ENCODE measurements at regions not wholly inside any gene's neighbourhood (a gene's known extent, or its start where the extent isn't known, plus 50 kb on each side); places are given as distances from the start of the nearest gene placed in this dataset.

DNA sequence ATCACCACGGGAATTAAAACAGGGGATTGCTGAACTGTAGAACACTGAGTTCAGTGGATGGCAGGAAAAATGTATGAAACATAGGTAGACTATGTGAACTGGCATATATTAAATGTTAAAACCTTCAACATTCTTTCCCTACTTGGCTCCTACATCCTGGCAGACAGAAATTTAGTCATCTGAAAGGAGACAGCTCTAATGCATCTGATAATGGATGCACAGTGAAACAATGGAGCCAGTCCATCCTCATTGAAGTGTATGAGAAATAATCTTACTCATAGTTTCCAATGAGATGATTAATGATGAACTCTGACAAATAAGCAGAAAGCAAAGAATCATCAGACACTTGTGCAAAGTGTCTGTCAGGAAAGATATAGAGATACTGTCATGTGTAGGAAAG, 1629.7 kb upstream of the TMEFF2 start:
- no peak overlapping the region for H3K4me3 ChIP-seq (ENCODE audit: low read length)
- DNase-seq (ENCODE audit: low read depth): no peak
- TF ChIP-seq CTCF (conservative IDR thresholded peaks at IDR 0.05; ENCODE audit: low read length): no peak

GRCh38 chr2:193818801-193819499, 1624.2 kb upstream of the TMEFF2 start:
- no peak for TF ChIP-seq CTCF (conservative IDR thresholded peaks at IDR 0.05; ENCODE audit: low read length)
- H3K4me3 ChIP-seq (ENCODE audit: low read length): no peak overlapping the region
- DNase-seq (ENCODE audit: low read depth): no peak

- no peak overlapping the region for H3K4me3 ChIP-seq (ENCODE audit: low read length)
- no peak for TF ChIP-seq CTCF (conservative IDR thresholded peaks at IDR 0.05; ENCODE audit: low read length)
- no peak for DNase-seq (ENCODE audit: low read depth)
Measured at GRCh38 chr2:193816008-193816407, 1621.3 kb upstream of the TMEFF2 start.

GRCh38 chr2:193810533-193810932, 1615.8 kb upstream of the TMEFF2 start:
- no peak for TF ChIP-seq CTCF (conservative IDR thresholded peaks at IDR 0.05; ENCODE audit: low read length)
- no peak overlapping the region for H3K4me3 ChIP-seq (ENCODE audit: low read length)
- DNase-seq (ENCODE audit: low read depth): no peak

DNA sequence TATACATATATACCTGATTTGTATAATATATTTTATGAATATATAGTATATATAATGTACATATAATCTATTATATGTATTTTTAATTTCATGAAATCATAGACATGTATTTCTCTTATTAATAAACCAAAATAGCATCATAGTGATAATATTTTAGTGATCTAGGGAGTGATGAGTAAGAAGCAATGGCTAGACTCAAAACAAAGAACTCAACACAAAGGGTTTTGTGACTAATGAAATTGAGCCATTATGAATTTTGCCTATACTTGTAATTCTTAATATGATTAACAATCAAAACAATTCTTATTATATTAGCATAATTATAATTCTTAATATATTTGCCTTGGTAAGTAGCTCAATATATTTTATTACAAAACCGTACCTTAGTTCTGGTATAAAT, 1614.1 kb upstream of the TMEFF2 start:
- DNase-seq (ENCODE audit: low read depth): no peak
- TF ChIP-seq CTCF (conservative IDR thresholded peaks at IDR 0.05; ENCODE audit: low read length): no peak
- H3K4me3 ChIP-seq (ENCODE audit: low read length): no peak overlapping the region

- H3K4me3 ChIP-seq (ENCODE audit: low read length): no peak overlapping the region
- TF ChIP-seq CTCF (conservative IDR thresholded peaks at IDR 0.05; ENCODE audit: low read length): no peak
- DNase-seq (ENCODE audit: low read depth): no peak
Measured at GRCh38 chr2:193806088-193806774, 1611.5 kb upstream of the TMEFF2 start.

GRCh38 chr2:193796847-193797246, 1602.1 kb upstream of the TMEFF2 start:
- DNase-seq (ENCODE audit: low read depth): no peak
- H3K4me3 ChIP-seq (ENCODE audit: low read length): no peak overlapping the region
- TF ChIP-seq CTCF (conservative IDR thresholded peaks at IDR 0.05; ENCODE audit: low read length): no peak
